ENCODE measurements at regions not wholly inside any gene's neighbourhood (a gene's known extent, or its start where the extent isn't known, plus 50 kb on each side); places are given as distances from the start of the nearest gene placed in this dataset.

- TF ChIP-seq CTCF (conservative IDR thresholded peaks at IDR 0.05; ENCODE audit: low read depth, low read length) (no peak), EZH2 (IDR thresholded peaks at IDR 0.05; ENCODE audit: borderline replicate concordance, low read depth, low read length, poor library complexity, severe bottlenecking) (no peak)
Observed at GRCh38 chr2:102992607-102993006, 230.8 kb downstream of the TMEM182 start.
